ENCODE measurements at regions not wholly inside any gene's neighbourhood (a gene's known extent, or its start where the extent isn't known, plus 50 kb on each side); places are given as distances from the start of the nearest gene placed in this dataset.

DNA sequence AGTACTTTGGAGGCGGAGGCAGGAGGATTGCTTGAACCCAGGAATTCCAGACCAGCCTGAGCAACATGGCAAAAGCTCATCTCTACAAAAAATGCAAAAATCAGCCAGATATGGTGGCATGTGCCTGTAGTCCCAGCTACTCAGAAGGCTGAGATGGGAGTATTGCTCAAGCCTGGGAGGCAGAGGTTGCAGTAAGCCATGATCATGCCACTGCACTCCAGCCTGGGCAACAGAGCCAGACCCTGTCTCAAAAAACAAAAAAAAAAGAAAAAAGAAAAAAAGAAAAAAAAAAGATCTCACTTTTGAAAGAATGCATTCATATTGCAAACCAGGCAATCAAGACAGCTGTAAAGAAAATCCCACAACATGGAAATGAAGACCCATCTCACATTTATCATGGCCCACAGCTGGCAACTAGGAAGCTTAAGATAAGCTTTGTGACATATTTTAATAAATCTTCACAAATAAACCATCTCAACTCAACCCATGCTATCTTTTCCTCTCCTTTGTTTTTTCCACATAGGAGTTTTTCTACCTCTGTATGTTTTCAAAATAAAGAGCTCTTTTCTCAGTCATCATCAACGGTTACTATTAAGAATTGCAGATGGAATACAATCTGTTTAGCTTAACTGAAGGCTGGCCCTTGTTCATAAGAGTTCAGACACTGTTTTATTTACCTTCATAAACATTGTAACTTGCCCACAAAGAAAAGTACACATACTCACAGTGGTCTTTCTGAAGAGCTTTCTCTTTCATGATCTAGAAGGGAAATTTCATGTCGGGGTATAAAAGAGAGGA, 137.0 kb downstream of the MREG start (continued):
- TF ChIP-seq DR1 (CRISPR knock-in tag; IDR thresholded peaks at IDR 0.05) = no peak
- TF ChIP-seq HNRNPH1 (optimal IDR thresholded peaks at IDR 0.05; ENCODE audit: low read depth, low read length) = no peak
- TF ChIP-seq ZNF317 (CRISPR knock-in tag; IDR thresholded peaks at IDR 0.05) = no peak; the same call in 1 of the 2 replicates
- no peak for TF ChIP-seq ZNF446 (CRISPR knock-in tag; IDR thresholded peaks at IDR 0.05)
- TF ChIP-seq, protein P1, sequence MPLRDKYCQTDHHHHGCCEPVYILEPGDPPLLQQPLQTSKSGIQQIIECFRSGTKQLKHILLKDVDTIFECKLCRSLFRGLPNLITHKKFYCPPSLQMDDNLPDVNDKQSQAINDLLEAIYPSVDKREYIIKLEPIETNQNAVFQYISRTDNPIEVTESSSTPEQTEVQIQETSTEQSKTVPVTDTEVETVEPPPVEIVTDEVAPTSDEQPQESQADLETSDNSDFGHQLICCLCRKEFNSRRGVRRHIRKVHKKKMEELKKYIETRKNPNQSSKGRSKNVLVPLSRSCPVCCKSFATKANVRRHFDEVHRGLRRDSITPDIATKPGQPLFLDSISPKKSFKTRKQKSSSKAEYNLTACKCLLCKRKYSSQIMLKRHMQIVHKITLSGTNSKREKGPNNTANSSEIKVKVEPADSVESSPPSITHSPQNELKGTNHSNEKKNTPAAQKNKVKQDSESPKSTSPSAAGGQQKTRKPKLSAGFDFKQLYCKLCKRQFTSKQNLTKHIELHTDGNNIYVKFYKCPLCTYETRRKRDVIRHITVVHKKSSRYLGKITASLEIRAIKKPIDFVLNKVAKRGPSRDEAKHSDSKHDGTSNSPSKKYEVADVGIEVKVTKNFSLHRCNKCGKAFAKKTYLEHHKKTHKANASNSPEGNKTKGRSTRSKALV (CRISPR knock-in tag; IDR thresholded peaks at IDR 0.05) = no peak
- TF ChIP-seq, protein P2, sequence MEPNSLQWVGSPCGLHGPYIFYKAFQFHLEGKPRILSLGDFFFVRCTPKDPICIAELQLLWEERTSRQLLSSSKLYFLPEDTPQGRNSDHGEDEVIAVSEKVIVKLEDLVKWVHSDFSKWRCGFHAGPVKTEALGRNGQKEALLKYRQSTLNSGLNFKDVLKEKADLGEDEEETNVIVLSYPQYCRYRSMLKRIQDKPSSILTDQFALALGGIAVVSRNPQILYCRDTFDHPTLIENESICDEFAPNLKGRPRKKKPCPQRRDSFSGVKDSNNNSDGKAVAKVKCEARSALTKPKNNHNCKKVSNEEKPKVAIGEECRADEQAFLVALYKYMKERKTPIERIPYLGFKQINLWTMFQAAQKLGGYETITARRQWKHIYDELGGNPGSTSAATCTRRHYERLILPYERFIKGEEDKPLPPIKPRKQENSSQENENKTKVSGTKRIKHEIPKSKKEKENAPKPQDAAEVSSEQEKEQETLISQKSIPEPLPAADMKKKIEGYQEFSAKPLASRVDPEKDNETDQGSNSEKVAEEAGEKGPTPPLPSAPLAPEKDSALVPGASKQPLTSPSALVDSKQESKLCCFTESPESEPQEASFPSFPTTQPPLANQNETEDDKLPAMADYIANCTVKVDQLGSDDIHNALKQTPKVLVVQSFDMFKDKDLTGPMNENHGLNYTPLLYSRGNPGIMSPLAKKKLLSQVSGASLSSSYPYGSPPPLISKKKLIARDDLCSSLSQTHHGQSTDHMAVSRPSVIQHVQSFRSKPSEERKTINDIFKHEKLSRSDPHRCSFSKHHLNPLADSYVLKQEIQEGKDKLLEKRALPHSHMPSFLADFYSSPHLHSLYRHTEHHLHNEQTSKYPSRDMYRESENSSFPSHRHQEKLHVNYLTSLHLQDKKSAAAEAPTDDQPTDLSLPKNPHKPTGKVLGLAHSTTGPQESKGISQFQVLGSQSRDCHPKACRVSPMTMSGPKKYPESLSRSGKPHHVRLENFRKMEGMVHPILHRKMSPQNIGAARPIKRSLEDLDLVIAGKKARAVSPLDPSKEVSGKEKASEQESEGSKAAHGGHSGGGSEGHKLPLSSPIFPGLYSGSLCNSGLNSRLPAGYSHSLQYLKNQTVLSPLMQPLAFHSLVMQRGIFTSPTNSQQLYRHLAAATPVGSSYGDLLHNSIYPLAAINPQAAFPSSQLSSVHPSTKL (CRISPR knock-in tag; IDR thresholded peaks at IDR 0.05) = peak; percentile 96
- TF ChIP-seq FOXA1 (IDR thresholded peaks at IDR 0.05) = peak; percentile 76
- peak; percentile 82 for TF ChIP-seq FOXA1 (CRISPR knock-in tag; IDR thresholded peaks at IDR 0.05)
- TF ChIP-seq, protein P3, sequence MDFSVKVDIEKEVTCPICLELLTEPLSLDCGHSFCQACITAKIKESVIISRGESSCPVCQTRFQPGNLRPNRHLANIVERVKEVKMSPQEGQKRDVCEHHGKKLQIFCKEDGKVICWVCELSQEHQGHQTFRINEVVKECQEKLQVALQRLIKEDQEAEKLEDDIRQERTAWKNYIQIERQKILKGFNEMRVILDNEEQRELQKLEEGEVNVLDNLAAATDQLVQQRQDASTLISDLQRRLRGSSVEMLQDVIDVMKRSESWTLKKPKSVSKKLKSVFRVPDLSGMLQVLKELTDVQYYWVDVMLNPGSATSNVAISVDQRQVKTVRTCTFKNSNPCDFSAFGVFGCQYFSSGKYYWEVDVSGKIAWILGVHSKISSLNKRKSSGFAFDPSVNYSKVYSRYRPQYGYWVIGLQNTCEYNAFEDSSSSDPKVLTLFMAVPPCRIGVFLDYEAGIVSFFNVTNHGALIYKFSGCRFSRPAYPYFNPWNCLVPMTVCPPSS (IDR thresholded peaks at IDR 0.05) = no peak
- TF ChIP-seq ZNF816 (CRISPR knock-in tag; IDR thresholded peaks at IDR 0.05; ENCODE audit: borderline replicate concordance) = no peak
- TF ChIP-seq SIX4 (CRISPR knock-in tag; IDR thresholded peaks at IDR 0.05) = peak; percentile 44; the same call in 1 of the 2 replicates
- no peak for TF ChIP-seq MTF2 (CRISPR knock-in tag; IDR thresholded peaks at IDR 0.05; ENCODE audit: borderline replicate concordance)
- no peak for TF ChIP-seq MTA1 (CRISPR knock-in tag; IDR thresholded peaks at IDR 0.05; ENCODE audit: borderline replicate concordance)
- no peak for TF ChIP-seq SNRNP70 (IDR thresholded peaks at IDR 0.05; ENCODE audit: low read depth, low read length)
- no peak for TF ChIP-seq GABPB1 (CRISPR knock-in tag; IDR thresholded peaks at IDR 0.05)
- TF ChIP-seq, protein P4, sequence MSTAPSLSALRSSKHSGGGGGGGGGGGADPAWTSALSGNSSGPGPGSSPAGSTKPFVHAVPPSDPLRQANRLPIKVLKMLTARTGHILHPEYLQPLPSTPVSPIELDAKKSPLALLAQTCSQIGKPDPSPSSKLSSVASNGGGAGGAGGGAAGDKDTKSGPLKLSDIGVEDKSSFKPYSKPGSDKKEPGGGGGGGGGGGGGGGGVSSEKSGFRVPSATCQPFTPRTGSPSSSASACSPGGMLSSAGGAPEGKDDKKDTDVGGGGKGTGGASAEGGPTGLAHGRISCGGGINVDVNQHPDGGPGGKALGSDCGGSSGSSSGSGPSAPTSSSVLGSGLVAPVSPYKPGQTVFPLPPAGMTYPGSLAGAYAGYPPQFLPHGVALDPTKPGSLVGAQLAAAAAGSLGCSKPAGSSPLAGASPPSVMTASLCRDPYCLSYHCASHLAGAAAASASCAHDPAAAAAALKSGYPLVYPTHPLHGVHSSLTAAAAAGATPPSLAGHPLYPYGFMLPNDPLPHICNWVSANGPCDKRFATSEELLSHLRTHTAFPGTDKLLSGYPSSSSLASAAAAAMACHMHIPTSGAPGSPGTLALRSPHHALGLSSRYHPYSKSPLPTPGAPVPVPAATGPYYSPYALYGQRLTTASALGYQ (CRISPR knock-in tag; IDR thresholded peaks at IDR 0.05) = peak; percentile 70; the same call in 1 of the 2 replicates
- TF ChIP-seq MEIS2 (CRISPR knock-in tag; IDR thresholded peaks at IDR 0.05) = no peak
- TF ChIP-seq, protein P5, sequence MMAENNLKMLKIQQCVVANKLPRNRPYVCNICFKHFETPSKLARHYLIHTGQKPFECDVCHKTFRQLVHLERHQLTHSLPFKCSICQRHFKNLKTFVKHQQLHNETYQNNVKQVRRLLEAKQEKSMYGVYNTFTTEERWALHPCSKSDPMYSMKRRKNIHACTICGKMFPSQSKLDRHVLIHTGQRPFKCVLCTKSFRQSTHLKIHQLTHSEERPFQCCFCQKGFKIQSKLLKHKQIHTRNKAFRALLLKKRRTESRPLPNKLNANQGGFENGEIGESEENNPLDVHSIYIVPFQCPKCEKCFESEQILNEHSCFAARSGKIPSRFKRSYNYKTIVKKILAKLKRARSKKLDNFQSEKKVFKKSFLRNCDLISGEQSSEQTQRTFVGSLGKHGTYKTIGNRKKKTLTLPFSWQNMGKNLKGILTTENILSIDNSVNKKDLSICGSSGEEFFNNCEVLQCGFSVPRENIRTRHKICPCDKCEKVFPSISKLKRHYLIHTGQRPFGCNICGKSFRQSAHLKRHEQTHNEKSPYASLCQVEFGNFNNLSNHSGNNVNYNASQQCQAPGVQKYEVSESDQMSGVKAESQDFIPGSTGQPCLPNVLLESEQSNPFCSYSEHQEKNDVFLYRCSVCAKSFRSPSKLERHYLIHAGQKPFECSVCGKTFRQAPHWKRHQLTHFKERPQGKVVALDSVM (CRISPR knock-in tag; IDR thresholded peaks at IDR 0.05) = no peak
- no peak for TF ChIP-seq ZNF264 (CRISPR knock-in tag; IDR thresholded peaks at IDR 0.05)

All from HepG2 (cell line).